ENCODE measurements at regions not wholly inside any gene's neighbourhood (a gene's known extent, or its start where the extent isn't known, plus 50 kb on each side); places are given as distances from the start of the nearest gene placed in this dataset.

GRCh38 chr6:141659582-141659981 is 473.1 kb upstream of the GJE1 start:
- H3K4me3 Mint-ChIP-seq, result no peak overlapping the region
- no peaks in the 10 kb centered on the region for H3K4me1 Mint-ChIP-seq
- H3K36me3 Mint-ChIP-seq (ENCODE audit: low read depth), result no peaks in the 10 kb centered on the region
- ATAC-seq (no peak), DNase-seq (no peak)
- H3K27ac Mint-ChIP-seq, result no peak overlapping the region
- no peaks in the 10 kb centered on the region for H3K27me3 Mint-ChIP-seq
- H3K9me3 ChIP-seq (ENCODE audit: control insufficient read depth, low read length, poor library complexity, severe bottlenecking), result no peaks in the 10 kb centered on the region

GRCh38 chr6:141658696-141659095 is 474.0 kb upstream of the GJE1 start:
- Mint-ChIP-seq H3K27ac (no peak overlapping the region), H3K27me3 (no peaks in the 10 kb centered on the region), H3K4me3 (no peak overlapping the region), H3K36me3 (ENCODE audit: low read depth) (no peaks in the 10 kb centered on the region), H3K4me1 (no peaks in the 10 kb centered on the region)
- no peaks in the 10 kb centered on the region for H3K9me3 ChIP-seq (ENCODE audit: control insufficient read depth, low read length, poor library complexity, severe bottlenecking)
- DNase-seq, result no peak
- no peak for ATAC-seq

DNA sequence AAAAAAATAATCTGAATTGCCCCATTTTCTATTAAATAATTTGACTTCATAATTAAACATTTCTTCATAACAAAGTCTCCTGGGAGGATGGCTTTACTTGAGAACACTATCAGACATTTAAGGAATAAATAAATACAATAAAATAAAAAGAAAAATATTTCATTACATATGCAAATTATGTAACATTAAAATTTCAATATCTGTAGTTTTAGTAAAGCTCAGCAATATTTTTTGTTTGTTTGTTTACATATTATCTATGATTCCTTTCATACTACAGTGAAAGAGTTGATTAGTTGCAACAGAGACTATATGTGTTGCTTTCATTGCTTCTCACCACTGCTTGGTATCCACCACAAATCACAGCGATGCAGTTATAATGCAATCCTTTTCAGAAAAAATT is 474.9 kb upstream of the GJE1 start:
- H3K27ac Mint-ChIP-seq, result no peak overlapping the region
- no peaks in the 10 kb centered on the region for H3K9me3 ChIP-seq (ENCODE audit: control insufficient read depth, low read length, poor library complexity, severe bottlenecking)
- H3K4me1 Mint-ChIP-seq, result no peaks in the 10 kb centered on the region
- no peaks in the 10 kb centered on the region for H3K27me3 Mint-ChIP-seq
- DNase-seq (no peak), ATAC-seq (no peak)
- no peak overlapping the region for H3K4me3 Mint-ChIP-seq
- H3K36me3 Mint-ChIP-seq (ENCODE audit: low read depth), result no peaks in the 10 kb centered on the region

DNA sequence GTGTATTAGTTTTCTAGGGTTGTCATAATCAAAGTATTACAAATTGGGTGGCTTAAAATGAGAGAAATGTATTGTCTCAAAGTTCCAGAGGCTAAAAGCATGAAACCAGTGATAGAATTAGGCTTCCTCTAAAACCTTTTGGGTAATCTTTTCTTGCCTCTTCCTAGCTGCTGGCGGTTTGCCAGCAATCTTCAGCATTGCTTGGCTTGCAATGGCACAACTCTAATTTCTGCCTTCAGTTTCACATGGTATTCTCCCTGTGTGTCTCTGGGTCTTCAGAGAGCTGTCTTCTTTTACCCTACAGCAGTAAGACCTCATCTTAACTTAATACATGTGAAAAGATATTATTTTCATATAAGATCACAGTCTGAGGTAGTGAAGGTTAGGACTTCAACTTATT is 479.1 kb upstream of the GJE1 start:
- no peak overlapping the region for H3K27ac Mint-ChIP-seq
- no peaks in the 10 kb centered on the region for H3K36me3 Mint-ChIP-seq (ENCODE audit: low read depth)
- ATAC-seq, result no peak
- no peaks in the 10 kb centered on the region for H3K27me3 Mint-ChIP-seq
- no peaks in the 10 kb centered on the region for H3K9me3 ChIP-seq (ENCODE audit: control insufficient read depth, low read length, poor library complexity, severe bottlenecking)
- H3K4me3 Mint-ChIP-seq, result no peak overlapping the region
- no peaks in the 10 kb centered on the region for H3K4me1 Mint-ChIP-seq
- no peak for DNase-seq

- no peaks in the 10 kb centered on the region for H3K9me3 ChIP-seq (ENCODE audit: control insufficient read depth, low read length, poor library complexity, severe bottlenecking)
- no peaks in the 10 kb centered on the region for H3K4me1 Mint-ChIP-seq
- H3K27me3 Mint-ChIP-seq, result no peaks in the 10 kb centered on the region
- no peak overlapping the region for H3K27ac Mint-ChIP-seq
- H3K4me3 Mint-ChIP-seq, result no peak overlapping the region
- DNase-seq (no peak), ATAC-seq (no peak)
- no peaks in the 10 kb centered on the region for H3K36me3 Mint-ChIP-seq (ENCODE audit: low read depth)
Observed at GRCh38 chr6:141641951-141642350, 490.8 kb upstream of the GJE1 start.

DNA sequence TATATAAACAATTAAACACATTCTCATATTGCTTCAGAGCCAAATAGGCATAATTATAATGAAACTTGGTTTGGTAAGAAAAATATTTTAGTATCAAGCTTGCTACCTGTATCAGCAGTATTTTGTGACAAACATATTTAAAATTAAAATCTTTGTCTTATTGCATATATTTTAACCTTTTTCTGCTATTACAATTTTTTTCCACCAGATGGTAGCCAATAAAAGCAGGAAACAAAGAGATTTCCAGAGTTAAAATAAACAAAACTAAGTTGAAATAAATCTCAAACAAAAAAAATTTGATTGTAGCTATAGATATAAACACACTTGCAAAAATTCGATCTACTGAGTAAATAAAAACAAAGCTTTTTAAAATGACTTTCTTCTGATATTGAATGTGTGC is 491.3 kb upstream of the GJE1 start:
- Mint-ChIP-seq H3K27me3 (no peaks in the 10 kb centered on the region), H3K4me3 (no peak overlapping the region), H3K4me1 (no peaks in the 10 kb centered on the region), H3K36me3 (ENCODE audit: low read depth) (no peaks in the 10 kb centered on the region), H3K27ac (no peak overlapping the region)
- no peak for ATAC-seq
- no peak for DNase-seq
- H3K9me3 ChIP-seq (ENCODE audit: control insufficient read depth, low read length, poor library complexity, severe bottlenecking), result no peaks in the 10 kb centered on the region

GRCh38 chr6:141635621-141636020 is 497.1 kb upstream of the GJE1 start:
- H3K9me3 ChIP-seq (ENCODE audit: control insufficient read depth, low read length, poor library complexity, severe bottlenecking), result no peaks in the 10 kb centered on the region
- Mint-ChIP-seq H3K27ac (no peak overlapping the region), H3K36me3 (ENCODE audit: low read depth) (no peaks in the 10 kb centered on the region), H3K4me1 (peaks cover 4% of the 10 kb centered on the region), H3K4me3 (no peak overlapping the region), H3K27me3 (no peaks in the 10 kb centered on the region)
- DNase-seq (no peak), ATAC-seq (no peak)

GRCh38 chr6:141634269-141634668 is 498.5 kb upstream of the GJE1 start:
- ATAC-seq, result no peak

DNA sequence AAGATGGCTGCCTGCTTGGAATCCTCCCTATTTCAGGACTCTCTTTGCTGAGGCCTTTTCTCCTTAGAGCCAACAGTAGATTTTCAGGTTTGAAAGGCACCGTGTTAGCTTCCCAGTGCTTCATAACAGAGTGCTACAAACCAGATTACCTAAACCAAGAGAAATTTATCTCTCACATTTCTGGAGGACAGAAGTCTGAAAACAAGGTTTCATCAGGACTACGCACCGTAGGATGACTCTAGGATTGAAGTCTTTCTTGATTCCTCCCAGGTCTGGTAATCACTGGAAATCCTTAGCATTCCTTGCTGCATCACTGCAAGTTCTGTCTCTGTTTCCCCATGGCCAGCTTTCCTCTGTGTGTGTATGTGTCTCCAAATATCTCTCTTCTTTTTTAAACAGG is 508.4 kb upstream of the GJE1 start:
- DNase-seq (no peak), ATAC-seq (no peak)
- Mint-ChIP-seq H3K27ac (no peak overlapping the region), H3K27me3 (no peaks in the 10 kb centered on the region), H3K36me3 (ENCODE audit: low read depth) (no peaks in the 10 kb centered on the region), H3K4me1 (no peaks in the 10 kb centered on the region), H3K4me3 (no peak overlapping the region)
- H3K9me3 ChIP-seq (ENCODE audit: control insufficient read depth, low read length, poor library complexity, severe bottlenecking), result no peaks in the 10 kb centered on the region

More at GRCh38 chr6:141634269-141634668, 498.5 kb upstream of the GJE1 start:
- Mint-ChIP-seq H3K27ac (no peak overlapping the region), H3K27me3 (no peaks in the 10 kb centered on the region), H3K4me1 (peaks cover 4% of the 10 kb centered on the region), H3K36me3 (ENCODE audit: low read depth) (no peaks in the 10 kb centered on the region), H3K4me3 (no peak overlapping the region)
- no peaks in the 10 kb centered on the region for H3K9me3 ChIP-seq (ENCODE audit: control insufficient read depth, low read length, poor library complexity, severe bottlenecking)
- no peak for DNase-seq

GRCh38 chr6:141618180-141618581 is 514.5 kb upstream of the GJE1 start:
- no peaks in the 10 kb centered on the region for H3K27me3 Mint-ChIP-seq
- ATAC-seq, result no peak
- no peaks in the 10 kb centered on the region for H3K36me3 Mint-ChIP-seq (ENCODE audit: low read depth)
- H3K27ac Mint-ChIP-seq, result no peak overlapping the region
- H3K9me3 ChIP-seq (ENCODE audit: control insufficient read depth, low read length, poor library complexity, severe bottlenecking), result no peaks in the 10 kb centered on the region
- no peak for DNase-seq
- no peaks in the 10 kb centered on the region for H3K4me1 Mint-ChIP-seq
- no peak overlapping the region for H3K4me3 Mint-ChIP-seq

DNA sequence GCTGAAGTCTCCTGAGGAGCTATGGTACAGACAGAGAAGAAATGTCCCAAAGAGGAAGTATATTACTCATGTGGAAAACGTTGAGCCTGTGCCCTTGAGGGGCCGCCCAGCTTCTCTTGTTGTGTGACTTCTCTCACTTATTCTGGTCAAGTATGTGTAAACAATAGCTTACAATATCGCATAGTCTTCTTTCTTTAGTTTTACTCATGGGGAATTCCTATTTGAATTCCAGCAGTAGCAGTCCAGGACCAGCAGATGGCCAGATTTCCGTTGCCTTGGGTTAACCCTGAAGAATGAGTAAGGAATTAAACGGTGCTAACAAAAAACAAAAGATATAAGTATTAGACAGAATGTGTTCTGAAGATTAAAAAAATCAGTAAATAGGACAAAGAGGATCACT is 522.0 kb upstream of the GJE1 start:
- H3K4me1 Mint-ChIP-seq, result peaks cover 2% of the 10 kb centered on the region
- H3K27ac Mint-ChIP-seq, result no peak overlapping the region
- H3K4me3 Mint-ChIP-seq, result no peak overlapping the region
- H3K9me3 ChIP-seq (ENCODE audit: control insufficient read depth, low read length, poor library complexity, severe bottlenecking), result no peaks in the 10 kb centered on the region
- H3K27me3 Mint-ChIP-seq, result no peaks in the 10 kb centered on the region
- no peaks in the 10 kb centered on the region for H3K36me3 Mint-ChIP-seq (ENCODE audit: low read depth)
- DNase-seq (no peak), ATAC-seq (no peak)

DNA sequence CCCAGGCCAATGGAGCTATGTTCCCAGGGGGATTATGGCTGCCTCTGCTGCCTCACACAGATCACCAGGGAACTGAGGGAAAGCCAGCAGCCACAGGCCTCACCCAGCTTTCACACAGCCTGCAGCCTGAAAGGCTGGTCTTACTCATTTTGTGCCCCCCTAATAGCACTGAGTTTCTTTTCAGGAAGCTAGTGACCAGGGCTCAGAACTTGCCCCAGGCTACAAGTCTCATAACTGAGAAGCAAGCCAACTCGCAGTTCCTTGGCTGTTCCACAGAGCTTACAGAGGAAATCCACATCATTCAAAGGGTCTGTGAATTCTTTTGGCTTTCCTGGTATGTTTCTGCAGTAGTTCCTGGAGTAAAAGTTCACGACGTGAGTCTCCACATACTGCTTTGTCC is 524.8 kb upstream of the GJE1 start:
- Mint-ChIP-seq H3K27ac (no peak overlapping the region), H3K4me1 (peaks cover 2% of the 10 kb centered on the region), H3K4me3 (no peak overlapping the region), H3K36me3 (ENCODE audit: low read depth) (no peaks in the 10 kb centered on the region), H3K27me3 (no peaks in the 10 kb centered on the region)
- DNase-seq (no peak), ATAC-seq (no peak)
- no peaks in the 10 kb centered on the region for H3K9me3 ChIP-seq (ENCODE audit: control insufficient read depth, low read length, poor library complexity, severe bottlenecking)

DNA sequence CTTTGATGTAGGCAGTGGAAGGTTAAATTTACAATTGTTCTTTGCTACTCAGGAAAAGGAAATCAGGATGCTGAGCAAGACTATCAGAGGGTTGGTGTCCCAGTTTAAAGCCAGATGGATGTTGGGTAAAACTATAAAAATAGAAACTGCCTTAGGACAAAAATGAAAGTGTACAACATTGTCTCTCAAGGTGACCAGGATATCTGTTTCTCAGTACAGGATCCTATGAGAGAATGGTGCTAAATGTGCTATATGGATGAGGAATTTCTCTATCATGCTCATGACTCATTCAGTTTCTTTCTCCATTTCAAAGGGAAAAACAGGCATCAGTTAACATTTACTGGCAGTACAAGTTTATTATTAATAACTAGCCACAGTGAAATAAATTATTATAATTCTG is 534.2 kb upstream of the GJE1 start:
- H3K4me3 Mint-ChIP-seq, result no peak overlapping the region
- no peaks in the 10 kb centered on the region for H3K9me3 ChIP-seq (ENCODE audit: control insufficient read depth, low read length, poor library complexity, severe bottlenecking)
- H3K4me1 Mint-ChIP-seq, result no peaks in the 10 kb centered on the region
- DNase-seq (no peak), ATAC-seq (no peak)
- no peak overlapping the region for H3K27ac Mint-ChIP-seq
- no peaks in the 10 kb centered on the region for H3K27me3 Mint-ChIP-seq
- H3K36me3 Mint-ChIP-seq (ENCODE audit: low read depth), result no peaks in the 10 kb centered on the region

GRCh38 chr6:141594874-141595273 is 537.9 kb upstream of the GJE1 start:
- H3K36me3 Mint-ChIP-seq (ENCODE audit: low read depth), result no peaks in the 10 kb centered on the region
- DNase-seq (no peak), ATAC-seq (no peak)
- H3K4me3 Mint-ChIP-seq, result no peak overlapping the region
- H3K27me3 Mint-ChIP-seq, result peaks cover 6% of the 10 kb centered on the region
- no peaks in the 10 kb centered on the region for H3K9me3 ChIP-seq (ENCODE audit: control insufficient read depth, low read length, poor library complexity, severe bottlenecking)
- peaks cover 2% of the 10 kb centered on the region for H3K4me1 Mint-ChIP-seq
- H3K27ac Mint-ChIP-seq, result no peak overlapping the region

GRCh38 chr6:141593311-141593710 is 539.4 kb upstream of the GJE1 start:
- Mint-ChIP-seq H3K4me1 (peaks cover 2% of the 10 kb centered on the region), H3K4me3 (no peak overlapping the region), H3K36me3 (ENCODE audit: low read depth) (no peaks in the 10 kb centered on the region), H3K27ac (no peak overlapping the region), H3K27me3 (peaks cover 17% of the 10 kb centered on the region)
- no peaks in the 10 kb centered on the region for H3K9me3 ChIP-seq (ENCODE audit: control insufficient read depth, low read length, poor library complexity, severe bottlenecking)
- DNase-seq (no peak), ATAC-seq (no peak)

All from T-helper 17 cell (primary cell).